Neural cell (in vitro differentiated cells): ENCODE measurements at regions not wholly inside any gene's neighbourhood (a gene's known extent, or its start where the extent isn't known, plus 50 kb on each side); places are given as distances from the start of the nearest gene placed in this dataset.

Source experiments
- H2AFZ ChIP-seq: fragments of 200-600, 300-800 bp; sonication (generic), shearing (Covaris generic); 2 replicates; pipeline ENCODE4 v1.6.0; 2014; ENCODE audit warnings: low read depth, mild to moderate bottlenecking, antibody characterized with exemption, low read length, moderate library complexity
- H3F3A ChIP-seq: fragments of 200-600 bp; shearing (Covaris generic); 2 replicates; pipeline ENCODE4 v1.6.1; 2016; ENCODE audit warnings: mild to moderate bottlenecking, moderate library complexity, mixed read lengths, antibody characterized with exemption, low read length; ENCODE audit not compliant: insufficient read depth, poor library complexity, severe bottlenecking
- H3K27ac ChIP-seq: fragments of 200-600, 300-800 bp; sonication (generic), shearing (Covaris generic); 2 replicates; pipeline ENCODE4 v1.5.1; 2014; ENCODE audit warnings: mild to moderate bottlenecking, low read length, moderate library complexity
- H3K27me3 ChIP-seq: fragments of 300-800, 200-600 bp; sonication (generic), shearing (Covaris generic); 2 replicates; pipeline ENCODE4 v1.6.0; 2014; ENCODE audit warnings: mild to moderate bottlenecking, low read depth, low read length, moderate library complexity; ENCODE audit not compliant: insufficient read depth
- H3K36me3 ChIP-seq: fragments of 300-800, 200-600 bp; sonication (generic), shearing (Covaris generic); 2 replicates; pipeline ENCODE4 v1.5.1; 2014; ENCODE audit warnings: mild to moderate bottlenecking, antibody characterized with exemption, low read length, moderate library complexity; ENCODE audit not compliant: insufficient read depth
- H3K4me2 ChIP-seq: fragments of 300-800, 200-600 bp; sonication (generic), shearing (Covaris generic); 2 replicates; pipeline ENCODE4 v1.6.0; 2014; ENCODE audit warnings: mild to moderate bottlenecking, low read length
- H3K4me3 ChIP-seq: fragments of 300-800, 200-600 bp; sonication (generic), shearing (Covaris generic); 2 replicates; pipeline ENCODE4 v1.5.1; 2014; ENCODE audit warnings: mild to moderate bottlenecking, low read length, moderate library complexity
- H3K79me2 ChIP-seq: fragments of 200-600 bp; shearing (Covaris generic); replicated peaks from 2 replicates; pipeline ENCODE4 v1.6.0; 2014; ENCODE audit warnings: mild to moderate bottlenecking, low read length, moderate library complexity; ENCODE audit not compliant: insufficient read depth
- H3K9ac ChIP-seq: fragments of 300-800, 200-600 bp; sonication (generic), shearing (Covaris generic); 2 replicates; pipeline ENCODE4 v1.6.1; 2016; ENCODE audit warnings: mild to moderate bottlenecking, low read length, mixed read lengths
- H3K9me2 ChIP-seq: fragments of 200-600 bp; shearing (Covaris generic); 2 replicates; pipeline ENCODE4 v1.6.1; 2016; ENCODE audit warnings: mild to moderate bottlenecking, low read length, mixed read lengths; ENCODE audit not compliant: insufficient read depth
- H3K9me3 ChIP-seq: fragments of 200-600, 300-800 bp; sonication (generic), shearing (Covaris generic); 2 replicates; pipeline ENCODE4 v1.6.1; 2016; ENCODE audit warnings: mild to moderate bottlenecking, mixed run types, low read length, moderate library complexity, mixed read lengths
- H4K20me1 ChIP-seq: fragments of 200-600 bp; shearing (Covaris generic); 2 replicates; pipeline ENCODE4 v1.6.1; 2016; ENCODE audit warnings: mild to moderate bottlenecking, mixed run types; ENCODE audit not compliant: insufficient read depth
- CTCF ChIP-seq: fragments of 450-650 bp; IDR thresholded peaks from 2 replicates; pipeline ENCODE4 v1.5.1; 2014; ENCODE audit warnings: antibody characterized with exemption, mild to moderate bottlenecking, moderate library complexity; ENCODE audit not compliant: poor library complexity, severe bottlenecking
- EP300 ChIP-seq: fragments of 450-650 bp; conservative IDR thresholded peaks from 2 replicates; pipeline ENCODE4 v1.6.1; 2014; ENCODE audit warnings: antibody characterized with exemption, mild to moderate bottlenecking, moderate library complexity; ENCODE audit not compliant: poor library complexity, severe bottlenecking
- EZH2 ChIP-seq: fragments of 200-600, 300-800 bp; shearing (Covaris generic), sonication (generic); IDR thresholded peaks from 2 replicates; pipeline ENCODE4 v1.6.1; 2014; ENCODE audit warnings: antibody characterized with exemption, low read length, borderline replicate concordance, mild to moderate bottlenecking; ENCODE audit not compliant: insufficient read depth, poor library complexity, severe bottlenecking
- MXI1 ChIP-seq: fragments of 450-650 bp; conservative IDR thresholded peaks from 2 replicates; pipeline ENCODE4 v1.6.1; 2014; ENCODE audit warnings: antibody characterized with exemption, mild to moderate bottlenecking; ENCODE audit not compliant: poor library complexity, severe bottlenecking
- POLR2AphosphoS5 ChIP-seq: IDR thresholded peaks from 2 replicates; pipeline ENCODE4 v1.6.1; 2012
- RAD21 ChIP-seq: fragments of 450-650 bp; conservative IDR thresholded peaks from 2 replicates; pipeline ENCODE4 v1.6.1; 2014; ENCODE audit warnings: antibody characterized with exemption, mild to moderate bottlenecking, moderate library complexity
- SMC3 ChIP-seq: fragments of 450-650 bp; conservative IDR thresholded peaks from 2 replicates; pipeline ENCODE4 v1.6.1; 2014; ENCODE audit warnings: antibody characterized with exemption, mild to moderate bottlenecking, moderate library complexity; ENCODE audit not compliant: poor library complexity
- TAF1 ChIP-seq: IDR thresholded peaks from 2 replicates; pipeline ENCODE4 v1.6.1; 2012; ENCODE audit warnings: low read depth
- TF ChIP-seq, protein P1 (sequence below): IDR thresholded peaks from 2 replicates; pipeline ENCODE4 v1.6.1; 2012; ENCODE audit warnings: borderline replicate concordance

DNA sequence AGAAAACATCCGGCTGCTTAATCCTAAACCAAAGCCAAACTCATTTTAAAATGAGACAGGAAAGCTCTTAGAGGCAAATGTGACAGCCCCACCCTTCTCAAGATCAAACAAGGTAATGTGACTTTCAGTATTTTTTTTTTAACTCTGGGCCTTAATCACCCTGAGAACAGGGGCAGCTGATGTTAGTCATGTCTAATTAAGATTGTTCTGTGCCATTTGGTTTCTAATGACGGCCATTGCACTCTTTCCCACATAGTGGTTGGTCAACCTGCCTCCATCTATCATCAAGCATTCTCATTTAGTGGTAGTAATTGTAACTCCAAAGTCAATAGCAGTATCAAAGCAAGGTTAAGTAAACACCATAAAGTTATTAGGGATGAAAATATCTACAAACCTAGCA lies 191.6 kb upstream of the EXOC2 start:
- Histone ChIP-seq H2AFZ (no peak overlapping the region), H3K79me2 (no peaks in the 10 kb centered on the region), H3K9ac (no peak overlapping the region), H3K4me2 (no peak overlapping the region), H3K9me2 (no peaks in the 10 kb centered on the region), H3K27me3 (no peaks in the 10 kb centered on the region), H3F3A (no peaks in the 10 kb centered on the region), H4K20me1 (no peaks in the 10 kb centered on the region), H3K9me3 (no peaks in the 10 kb centered on the region), H3K36me3 (no peaks in the 10 kb centered on the region), H3K4me3 (no peak overlapping the region), H3K27ac (no peak overlapping the region)
- TF ChIP-seq TAF1 (no peak), CTCF (no peak), EP300 (no peak), SMC3 (no peak), MXI1 (no peak), POLR2AphosphoS5 (no peak), EZH2 (no peak), RAD21 (no peak)
- TF ChIP-seq, protein P1, sequence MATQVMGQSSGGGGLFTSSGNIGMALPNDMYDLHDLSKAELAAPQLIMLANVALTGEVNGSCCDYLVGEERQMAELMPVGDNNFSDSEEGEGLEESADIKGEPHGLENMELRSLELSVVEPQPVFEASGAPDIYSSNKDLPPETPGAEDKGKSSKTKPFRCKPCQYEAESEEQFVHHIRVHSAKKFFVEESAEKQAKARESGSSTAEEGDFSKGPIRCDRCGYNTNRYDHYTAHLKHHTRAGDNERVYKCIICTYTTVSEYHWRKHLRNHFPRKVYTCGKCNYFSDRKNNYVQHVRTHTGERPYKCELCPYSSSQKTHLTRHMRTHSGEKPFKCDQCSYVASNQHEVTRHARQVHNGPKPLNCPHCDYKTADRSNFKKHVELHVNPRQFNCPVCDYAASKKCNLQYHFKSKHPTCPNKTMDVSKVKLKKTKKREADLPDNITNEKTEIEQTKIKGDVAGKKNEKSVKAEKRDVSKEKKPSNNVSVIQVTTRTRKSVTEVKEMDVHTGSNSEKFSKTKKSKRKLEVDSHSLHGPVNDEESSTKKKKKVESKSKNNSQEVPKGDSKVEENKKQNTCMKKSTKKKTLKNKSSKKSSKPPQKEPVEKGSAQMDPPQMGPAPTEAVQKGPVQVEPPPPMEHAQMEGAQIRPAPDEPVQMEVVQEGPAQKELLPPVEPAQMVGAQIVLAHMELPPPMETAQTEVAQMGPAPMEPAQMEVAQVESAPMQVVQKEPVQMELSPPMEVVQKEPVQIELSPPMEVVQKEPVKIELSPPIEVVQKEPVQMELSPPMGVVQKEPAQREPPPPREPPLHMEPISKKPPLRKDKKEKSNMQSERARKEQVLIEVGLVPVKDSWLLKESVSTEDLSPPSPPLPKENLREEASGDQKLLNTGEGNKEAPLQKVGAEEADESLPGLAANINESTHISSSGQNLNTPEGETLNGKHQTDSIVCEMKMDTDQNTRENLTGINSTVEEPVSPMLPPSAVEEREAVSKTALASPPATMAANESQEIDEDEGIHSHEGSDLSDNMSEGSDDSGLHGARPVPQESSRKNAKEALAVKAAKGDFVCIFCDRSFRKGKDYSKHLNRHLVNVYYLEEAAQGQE = no peak

- Histone ChIP-seq H4K20me1 (no peaks in the 10 kb centered on the region), H3K4me2 (no peak overlapping the region), H3K27me3 (no peaks in the 10 kb centered on the region), H3K27ac (no peak overlapping the region), H3F3A (no peaks in the 10 kb centered on the region), H3K9me2 (no peaks in the 10 kb centered on the region), H3K4me3 (no peak overlapping the region), H3K9ac (no peak overlapping the region), H3K79me2 (no peaks in the 10 kb centered on the region), H2AFZ (no peak overlapping the region), H3K9me3 (no peaks in the 10 kb centered on the region), H3K36me3 (no peaks in the 10 kb centered on the region)
- no peak for TF ChIP-seq RAD21
- no peak for TF ChIP-seq TAF1
- TF ChIP-seq, protein P1 = no peak
- TF ChIP-seq CTCF = no peak
Measured at GRCh38 chr6:882084-882598, 189.2 kb upstream of the EXOC2 start.
